HUDEP-2 (cell line): ENCODE measurements at regions not wholly inside any gene's neighbourhood (a gene's known extent, or its start where the extent isn't known, plus 50 kb on each side); places are given as distances from the start of the nearest gene placed in this dataset.

Experiments used
- DNase-seq, 76 experiments: peaks; one replicate each; lab custom pipeline; 2025; ENCODE audit not compliant: unreplicated experiment in 76 of 76; lab: John Stamatoyannopoulos, UW

DNA sequence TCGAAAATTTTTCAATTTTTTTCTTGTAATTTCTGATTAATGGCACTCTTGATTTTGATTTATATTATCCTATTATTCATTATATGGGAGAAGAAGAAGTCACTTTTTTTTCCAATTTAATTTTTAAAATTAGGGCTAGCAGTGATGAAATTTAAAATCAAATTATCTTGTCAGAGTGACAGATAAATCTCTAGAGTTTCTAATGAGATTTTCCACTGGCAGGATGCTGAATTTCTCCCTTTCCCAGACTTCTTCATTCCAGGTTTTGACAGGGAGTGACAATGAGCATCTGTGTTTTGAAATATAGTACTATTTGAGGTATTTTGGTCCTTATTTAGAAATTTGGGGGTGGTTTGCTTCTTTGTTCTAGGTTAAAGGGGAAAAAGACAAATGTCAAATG is 2274.1 kb downstream of the MAT2B start:
- DNase-seq = no peak

DNA sequence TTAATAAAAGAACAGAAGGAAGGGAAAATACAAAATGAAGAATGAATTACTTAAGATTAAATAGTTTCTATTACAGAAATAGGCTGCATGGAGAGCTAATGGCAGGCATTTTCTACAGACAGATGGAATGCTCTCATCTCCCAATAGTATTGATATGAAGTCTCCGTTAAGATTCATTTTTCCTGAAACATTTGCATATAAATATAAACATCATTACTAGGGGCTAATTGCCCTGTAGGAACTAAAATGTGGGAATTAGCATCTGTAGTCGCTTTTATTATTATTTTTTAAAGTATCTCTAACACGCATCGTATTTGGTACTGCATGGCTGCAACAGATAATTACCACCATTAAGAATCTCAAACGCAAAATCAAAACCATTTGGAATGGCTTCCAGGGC is 2275.5 kb downstream of the MAT2B start:
- no peak for DNase-seq

DNA sequence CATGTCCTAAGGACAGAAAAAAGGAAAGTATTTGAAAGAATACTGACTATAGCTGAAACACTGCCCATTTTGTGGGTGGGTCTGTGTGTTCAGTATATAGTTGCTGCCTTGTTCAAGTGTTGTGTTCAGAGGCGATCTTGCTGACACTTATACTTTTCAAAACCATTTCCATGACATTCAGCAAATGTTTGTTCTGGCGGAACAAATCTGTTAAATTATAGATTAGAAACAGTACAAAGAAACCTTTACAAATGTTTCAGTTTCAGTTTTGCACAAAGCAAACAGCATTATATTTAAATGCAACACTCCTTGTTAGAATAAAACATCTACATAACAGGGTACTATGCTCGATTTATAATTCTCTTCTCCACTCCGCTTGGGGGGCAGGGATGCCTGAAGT is 2276.3 kb downstream of the MAT2B start:
- DNase-seq = no peak

DNA sequence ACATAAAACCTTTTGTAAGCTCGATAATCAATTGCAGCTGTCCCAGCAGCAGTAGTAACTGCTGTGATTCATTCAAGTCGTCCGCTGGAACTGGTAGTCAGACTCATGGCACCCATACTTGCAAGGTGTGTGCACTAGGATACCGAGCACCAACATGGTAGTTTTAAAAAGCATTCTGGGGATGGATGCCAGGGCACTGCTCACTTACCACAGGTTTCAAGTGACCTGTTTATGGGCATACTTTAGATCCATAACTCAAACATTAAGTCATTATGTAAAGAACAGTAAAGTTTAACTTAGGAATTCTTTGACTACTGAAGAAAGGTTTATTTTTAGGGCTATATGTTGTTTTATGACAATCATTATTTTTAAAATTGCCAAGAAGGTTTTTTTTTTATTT is 2277.6 kb downstream of the MAT2B start:
- DNase-seq = no peak

DNA sequence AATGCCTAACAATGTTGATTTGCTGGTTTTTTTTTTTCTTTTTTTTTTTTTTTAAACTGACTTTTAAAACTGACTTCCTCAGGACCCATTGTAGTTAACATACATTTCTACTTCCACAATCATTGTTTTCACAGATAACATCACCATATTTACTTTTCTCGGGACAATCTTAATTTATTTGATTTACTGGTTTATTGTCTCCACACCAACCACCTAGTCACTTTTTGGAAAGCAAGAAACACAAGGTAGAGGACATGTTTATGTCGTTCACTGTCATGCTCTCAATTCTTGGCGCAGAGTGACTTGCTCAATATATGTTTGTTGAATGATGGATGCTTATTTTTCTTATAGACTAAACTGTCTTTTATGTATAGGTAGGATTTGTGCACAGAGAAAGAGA is 2280.7 kb downstream of the MAT2B start:
- DNase-seq = no peak

DNA sequence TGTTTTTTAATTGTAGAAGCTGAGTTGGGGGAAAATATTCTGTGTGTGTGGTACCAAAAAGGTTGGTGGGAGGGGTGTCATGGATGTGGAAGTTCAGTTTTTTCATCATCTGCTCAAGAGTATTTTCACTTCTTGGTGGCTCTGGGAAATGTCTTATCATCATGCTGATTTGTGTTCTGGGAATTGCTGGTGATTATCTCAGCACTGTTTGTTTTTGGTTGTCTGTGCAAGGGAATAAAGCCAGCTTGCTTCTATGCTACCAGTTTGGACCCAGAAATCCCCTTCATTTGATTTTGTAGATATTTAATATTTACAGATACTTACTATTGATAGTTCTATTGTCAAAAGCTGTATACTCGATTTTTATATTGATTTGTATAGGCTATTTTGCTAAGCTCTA is 2289.7 kb downstream of the MAT2B start:
- no peak for DNase-seq

DNA sequence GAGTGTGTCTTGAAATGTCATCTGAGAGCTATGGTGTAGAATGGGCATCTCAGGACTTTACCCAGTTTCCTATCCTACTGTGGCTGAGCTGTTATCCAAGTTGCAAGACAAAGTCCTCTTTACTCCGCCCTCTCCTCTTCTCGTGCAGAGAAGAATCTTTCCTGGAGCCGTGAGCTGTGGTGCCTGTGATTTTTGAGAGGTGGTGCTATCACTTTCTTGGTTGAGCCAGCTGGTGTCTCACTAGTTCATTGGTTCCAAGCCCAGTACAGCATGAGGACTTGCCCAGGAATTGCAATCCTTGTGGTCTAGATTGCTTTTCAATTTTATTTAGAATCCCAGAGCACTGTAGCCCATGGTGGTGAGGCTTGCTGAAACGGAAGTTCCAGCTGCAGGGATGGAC is 2300.3 kb downstream of the MAT2B start:
- no peak for DNase-seq

DNA sequence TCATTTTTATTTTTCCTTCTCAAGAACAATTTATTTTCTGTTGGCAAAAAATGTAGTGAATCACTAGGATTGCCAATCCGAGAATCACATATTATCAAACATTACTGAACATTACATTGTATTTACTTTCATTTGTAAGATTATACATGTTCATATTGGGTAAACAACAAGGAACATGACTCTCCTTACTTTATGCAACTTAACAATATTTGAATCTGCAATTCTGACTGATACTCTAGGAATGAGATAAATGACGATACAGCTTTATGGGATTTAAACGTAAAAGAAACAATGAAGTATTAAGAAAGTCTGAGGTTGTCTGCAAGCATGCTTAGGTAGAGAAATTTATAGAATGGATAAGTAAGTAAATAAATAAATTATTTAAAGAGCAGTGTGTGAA is 2302.9 kb downstream of the MAT2B start:
- no peak for DNase-seq

DNA sequence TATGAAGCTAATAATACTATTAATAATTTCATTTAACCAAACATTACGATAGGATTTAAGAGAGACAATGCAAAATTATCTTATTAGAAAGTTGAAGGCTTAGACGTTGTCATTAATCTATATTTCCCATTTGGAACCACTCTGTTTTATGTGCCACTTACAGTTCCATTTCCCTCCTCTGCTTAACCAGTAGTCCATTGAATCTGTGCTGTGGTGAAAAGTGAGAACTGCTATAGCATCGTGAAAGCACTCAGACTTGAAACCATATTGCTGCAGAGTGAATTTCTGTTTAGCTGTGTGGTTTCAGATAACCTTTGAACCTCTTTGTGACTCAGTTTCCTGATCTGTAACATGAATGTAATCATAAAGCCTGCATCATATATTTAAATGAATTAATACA is 2304.5 kb downstream of the MAT2B start:
- DNase-seq = no peak

DNA sequence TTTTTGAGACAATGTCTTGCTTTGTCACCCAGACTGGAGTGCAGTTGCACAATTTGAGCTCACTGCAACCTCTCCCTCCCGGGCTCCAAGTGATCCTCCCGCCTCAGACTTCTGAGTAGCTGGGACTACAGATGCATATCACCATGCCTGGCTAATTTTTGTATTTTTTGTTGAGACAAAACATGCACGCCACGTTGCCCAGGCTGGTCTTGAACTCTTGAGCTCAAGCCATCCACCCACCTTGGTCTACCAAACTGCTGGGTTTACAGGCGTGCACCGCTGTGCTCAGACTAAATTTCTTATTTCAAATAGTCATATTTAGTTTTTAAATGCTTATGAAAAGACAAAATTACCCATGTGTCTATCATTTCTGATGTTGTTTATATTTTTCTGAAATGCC is 2324.1 kb downstream of the MAT2B start:
- no peak for DNase-seq

DNA sequence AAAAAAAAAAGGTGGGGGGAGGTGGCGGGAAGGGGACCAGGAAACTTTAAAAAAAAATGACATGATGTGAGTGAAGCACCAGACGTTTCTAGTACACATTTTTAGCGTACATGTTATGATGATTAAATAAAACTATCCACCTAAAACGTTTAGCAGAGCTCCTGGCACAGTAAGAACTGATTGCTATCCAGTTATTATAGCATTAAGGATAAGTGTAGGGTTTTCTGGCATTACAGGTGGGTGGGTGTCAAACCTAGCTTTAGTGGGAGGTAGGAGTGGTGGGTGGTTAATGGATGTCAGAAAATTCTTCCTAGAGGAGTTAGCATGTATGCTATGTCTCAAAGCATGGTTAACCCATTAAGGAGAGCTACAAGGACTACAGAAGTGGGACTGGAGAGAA is 2329.5 kb downstream of the MAT2B start:
- no peak for DNase-seq

DNA sequence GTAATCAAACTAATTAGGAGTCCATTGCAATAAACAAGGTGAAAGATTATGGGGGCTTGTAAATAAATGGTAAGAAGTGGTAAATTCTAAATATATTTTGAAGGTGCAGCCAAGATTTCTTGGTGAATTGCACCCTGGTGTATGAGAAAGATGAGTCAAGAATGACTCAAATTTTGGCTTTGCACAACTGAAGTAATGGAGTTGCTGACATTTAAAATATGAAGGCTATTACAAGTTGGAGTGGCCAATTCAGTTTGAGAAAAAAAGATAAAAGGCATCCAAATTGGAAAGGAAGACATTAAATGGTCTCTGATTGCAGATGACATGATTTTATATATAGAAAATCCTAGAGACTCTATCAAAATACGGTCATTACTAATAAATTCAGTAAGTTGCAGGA is 2330.6 kb downstream of the MAT2B start:
- DNase-seq = no peak

DNA sequence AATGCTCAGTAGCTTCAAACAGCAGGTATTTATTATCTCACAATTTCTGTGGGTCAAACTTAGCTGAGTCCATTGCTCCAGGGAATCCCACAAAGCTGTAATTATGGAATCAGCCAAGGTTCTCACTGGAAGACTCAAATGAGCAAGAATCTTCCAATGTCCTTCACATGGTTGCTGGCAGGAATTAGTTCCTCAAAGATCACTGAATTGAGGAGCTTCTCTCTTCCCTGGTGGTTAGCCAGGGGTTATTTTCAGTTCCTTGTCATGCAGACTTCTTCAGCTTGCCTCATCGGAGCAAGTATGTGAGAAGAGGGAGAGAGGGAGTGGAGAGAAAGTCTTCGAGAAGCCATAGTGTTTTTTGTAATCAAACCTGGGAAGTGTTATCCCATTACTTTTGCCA is 2331.9 kb downstream of the MAT2B start:
- no peak for DNase-seq

DNA sequence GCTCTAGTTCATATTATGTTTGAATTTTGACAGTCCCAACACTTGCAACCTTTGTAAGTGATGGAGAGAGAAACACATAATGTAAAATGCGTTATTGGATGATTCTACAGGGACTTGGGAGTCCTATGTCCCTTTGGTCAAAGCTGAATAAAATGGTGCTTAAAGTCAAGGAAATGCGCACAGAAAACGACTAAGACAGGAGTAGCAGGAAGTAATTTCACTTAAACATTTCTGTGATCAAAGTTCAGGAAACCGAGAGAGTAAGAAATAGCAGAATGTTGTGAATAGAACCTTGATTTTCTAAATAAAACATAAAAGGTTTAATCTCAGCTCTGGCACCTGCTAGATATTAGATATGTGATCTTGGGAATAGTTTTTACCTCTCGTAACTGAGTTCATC is 2339.2 kb downstream of the MAT2B start:
- DNase-seq = no peak

DNA sequence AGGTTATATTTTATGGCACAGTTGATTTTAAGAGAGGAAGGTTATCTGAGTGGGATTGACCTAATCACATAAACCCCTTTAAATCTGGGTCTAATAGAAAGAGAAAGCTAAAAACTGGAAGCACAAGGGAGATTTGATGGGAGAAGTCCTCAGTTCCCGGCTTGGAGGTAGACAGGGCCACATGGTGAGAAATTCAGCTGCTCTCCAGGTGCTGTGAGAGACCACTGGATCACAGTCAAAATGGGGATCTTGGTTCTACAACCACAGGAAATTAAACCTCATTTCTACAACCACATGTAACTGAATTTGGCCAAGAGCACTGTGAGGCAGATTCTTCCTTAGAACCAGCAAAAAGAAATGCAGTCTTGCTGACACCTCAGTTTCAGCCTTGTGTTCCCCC is 2352.7 kb downstream of the MAT2B start:
- DNase-seq = no peak

DNA sequence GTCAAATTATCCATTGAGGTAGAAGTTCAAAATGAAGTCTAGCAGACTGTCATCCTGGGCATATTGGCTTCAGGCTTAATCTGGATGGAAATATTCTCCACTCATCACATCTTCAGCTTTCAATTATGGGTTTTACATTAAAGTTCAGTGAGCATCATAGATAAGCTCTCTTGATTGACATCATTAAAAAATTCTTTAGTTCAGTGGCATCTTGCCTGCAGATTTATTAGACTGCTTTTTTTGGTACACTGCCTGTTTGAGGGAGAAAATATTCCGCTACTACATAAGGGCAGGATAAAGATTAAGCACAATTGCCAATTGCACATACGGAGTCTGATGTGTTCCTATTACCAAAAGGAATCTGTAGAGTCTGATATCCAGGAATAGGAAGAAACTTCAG is 2353.8 kb downstream of the MAT2B start:
- no peak for DNase-seq

DNA sequence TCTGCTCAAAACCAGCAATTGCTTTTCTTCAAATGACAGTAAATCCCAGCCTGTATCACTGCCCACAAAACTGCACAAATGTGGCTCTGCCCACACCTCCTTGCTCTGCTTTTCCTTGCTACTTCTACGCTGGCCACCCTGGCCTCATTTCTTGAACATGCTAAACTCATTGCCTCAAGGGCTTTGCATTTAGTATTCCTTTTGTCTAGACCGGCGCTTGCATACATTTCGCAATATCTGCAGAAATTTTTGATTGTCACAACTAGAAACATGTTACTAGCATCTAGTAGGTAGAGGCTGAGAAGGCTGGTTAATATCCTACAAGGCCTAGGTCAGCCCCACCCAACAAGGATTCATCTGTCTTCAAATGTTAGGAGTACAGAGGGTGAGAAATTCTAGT is 2357.8 kb downstream of the MAT2B start:
- no peak for DNase-seq

DNA sequence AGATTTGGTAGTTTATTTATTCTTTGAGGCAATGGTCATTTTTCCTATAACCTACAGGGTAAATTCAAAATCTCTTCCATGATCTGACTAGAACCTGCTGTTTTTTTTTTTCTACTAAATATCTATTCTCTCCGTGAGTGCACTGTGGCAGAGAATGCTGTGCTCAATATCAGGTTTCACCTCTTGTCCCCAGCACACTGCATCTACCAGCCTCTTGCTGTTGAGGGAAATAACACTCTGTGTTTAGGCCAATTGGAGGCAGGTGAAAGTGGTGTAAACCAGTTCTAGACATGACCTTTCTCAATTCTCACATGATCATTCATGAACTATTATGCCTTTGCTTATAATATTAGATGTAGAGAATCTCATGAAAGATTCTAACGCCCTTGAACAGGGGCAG is 2365.9 kb downstream of the MAT2B start:
- no peak for DNase-seq

DNA sequence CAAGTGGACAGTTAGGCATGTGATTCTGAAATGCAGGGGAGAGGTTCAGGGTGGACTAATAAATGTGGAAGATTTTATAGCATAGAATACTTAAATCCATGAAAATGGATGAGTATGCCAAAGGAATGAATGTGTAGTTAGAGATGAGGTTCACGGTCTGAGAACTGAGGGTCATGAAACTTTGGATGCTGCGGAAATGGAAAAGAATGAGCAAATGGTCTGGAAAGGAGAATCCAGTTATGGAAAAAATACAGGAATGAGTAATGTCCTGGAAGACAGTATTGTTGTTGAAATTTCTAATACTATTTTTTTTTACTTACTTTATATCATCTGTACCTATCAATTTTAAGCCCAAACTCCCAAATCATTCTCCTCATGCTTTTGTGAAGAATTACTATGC is 2369.4 kb downstream of the MAT2B start:
- no peak for DNase-seq

DNA sequence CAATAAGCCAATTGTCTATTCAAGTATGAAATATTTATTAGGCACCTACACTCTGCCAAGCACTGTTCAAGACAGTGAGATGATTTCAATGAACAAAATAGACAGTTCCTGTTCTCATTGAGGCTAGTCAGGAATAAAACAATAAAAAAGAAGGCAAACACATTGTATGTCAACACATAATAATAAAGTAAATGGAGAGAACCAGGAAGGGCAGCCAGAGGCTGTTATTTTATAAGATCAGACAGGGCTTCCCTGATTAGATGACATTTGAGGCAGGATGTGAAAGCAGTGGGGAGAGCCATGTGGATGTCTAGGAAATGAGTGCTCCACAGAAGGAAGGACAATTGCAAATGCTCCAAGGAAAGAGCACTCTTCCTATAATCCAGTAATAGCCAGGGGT is 2371.1 kb downstream of the MAT2B start:
- no peak for DNase-seq

DNA sequence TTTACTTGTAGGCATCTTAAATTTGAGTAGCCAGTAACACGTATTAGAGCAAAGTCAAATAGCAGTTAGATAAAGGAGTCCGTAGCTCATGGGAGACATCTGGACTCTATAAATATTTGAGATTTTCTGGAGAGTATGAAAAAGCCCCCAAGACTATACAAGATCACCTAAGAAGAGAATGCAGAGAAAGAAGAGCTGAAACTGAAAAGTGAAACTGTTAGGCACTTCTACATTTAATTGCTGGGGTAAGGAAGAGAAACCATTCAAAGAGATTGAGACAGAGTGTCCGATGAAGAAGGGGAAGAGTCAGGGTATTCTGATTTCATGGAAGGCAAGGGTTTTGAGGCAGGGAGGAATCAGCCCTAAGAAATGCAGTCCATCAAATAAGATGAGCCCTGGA is 2372.1 kb downstream of the MAT2B start:
- no peak for DNase-seq

DNA sequence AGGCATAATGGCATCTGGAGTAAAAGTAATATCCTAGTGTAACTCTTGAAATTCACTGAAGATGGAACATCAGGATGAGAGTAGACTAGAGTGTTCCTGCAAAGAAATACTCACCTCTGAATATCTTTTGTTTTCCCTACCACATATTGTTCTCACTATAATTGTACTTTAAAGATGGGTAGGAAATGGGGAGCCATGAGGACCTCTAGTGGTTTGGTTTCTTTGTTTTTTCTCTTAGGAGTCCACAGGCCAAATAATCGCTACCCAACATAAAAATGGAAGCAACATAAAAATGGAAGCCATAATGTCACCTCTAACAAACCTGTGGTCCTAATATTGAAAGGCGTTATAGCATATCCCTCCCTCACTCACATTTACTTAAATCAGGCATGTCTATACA is 2375.8 kb downstream of the MAT2B start:
- no peak for DNase-seq

DNA sequence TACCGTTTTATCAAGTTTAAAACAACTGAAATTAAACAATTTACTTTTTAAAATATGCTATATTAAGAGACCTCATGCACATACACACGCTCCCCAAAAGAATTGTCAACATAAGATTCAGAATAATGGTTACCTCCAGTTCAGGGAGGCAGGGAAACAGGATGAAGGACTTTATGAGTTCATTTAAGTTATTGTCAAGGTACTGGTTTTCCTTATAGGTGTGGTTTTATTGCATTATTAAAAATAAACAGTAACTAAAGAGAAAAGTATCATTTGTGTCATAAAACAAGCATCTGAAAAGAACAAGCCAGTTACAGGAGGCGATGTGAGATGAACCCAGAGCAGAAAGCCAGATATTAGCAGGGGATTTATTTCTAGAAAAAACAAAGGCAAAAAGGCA is 2376.7 kb downstream of the MAT2B start:
- DNase-seq = no peak
